ENCODE measurements at regions not wholly inside any gene's neighbourhood (a gene's known extent, or its start where the extent isn't known, plus 50 kb on each side); places are given as distances from the start of the nearest gene placed in this dataset.
"Not testable (repeated sequence)": the region's sequence is repeated elsewhere in the genome, so short reads cannot be mapped to it uniquely, and the experiment has no call there.

DNA sequence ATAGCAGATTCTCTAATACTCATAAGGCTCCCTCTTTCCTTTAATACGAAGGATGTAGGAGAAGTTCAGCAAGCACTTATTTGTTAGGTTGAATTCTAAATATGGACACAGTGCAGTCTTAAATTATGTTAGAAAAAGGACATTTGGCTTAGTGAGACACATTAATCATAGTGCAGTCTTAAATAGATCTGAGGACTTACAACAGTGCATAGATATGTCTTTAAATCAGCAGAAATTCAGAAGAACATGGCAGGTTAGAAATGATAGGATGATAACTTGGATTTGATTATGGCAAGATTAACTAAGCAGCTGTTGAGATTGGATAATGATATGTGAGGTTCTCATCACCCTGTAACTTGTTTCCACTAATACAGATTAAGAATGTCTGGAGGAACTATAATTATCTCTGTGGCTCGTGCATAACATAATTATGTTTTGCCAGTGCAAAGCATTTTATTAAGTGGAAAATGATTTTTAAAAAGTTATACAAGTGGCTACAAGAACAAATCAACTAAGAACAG, 485.9 kb downstream of the USP25 start:
- intact Hi-C loops (cut with micrococcal nuclease), result no loop called here

- intact Hi-C loops (cut with micrococcal nuclease), result no loop called here
These were observed 486.6 kb downstream of the USP25 start for GRCh38 chr21:16216288-16216962.

GRCh38 chr21:16218682-16219343, 489.0 kb downstream of the USP25 start:
- intact Hi-C loops (cut with micrococcal nuclease), result no loop called here

GRCh38 chr21:16224756-16225155, 495.0 kb downstream of the USP25 start:
- intact Hi-C loops (cut with micrococcal nuclease), result not testable (repeated sequence)

- intact Hi-C loops (cut with micrococcal nuclease), result no loop called here
These were observed 510.0 kb downstream of the USP25 start for GRCh38 chr21:16239659-16240265.

DNA sequence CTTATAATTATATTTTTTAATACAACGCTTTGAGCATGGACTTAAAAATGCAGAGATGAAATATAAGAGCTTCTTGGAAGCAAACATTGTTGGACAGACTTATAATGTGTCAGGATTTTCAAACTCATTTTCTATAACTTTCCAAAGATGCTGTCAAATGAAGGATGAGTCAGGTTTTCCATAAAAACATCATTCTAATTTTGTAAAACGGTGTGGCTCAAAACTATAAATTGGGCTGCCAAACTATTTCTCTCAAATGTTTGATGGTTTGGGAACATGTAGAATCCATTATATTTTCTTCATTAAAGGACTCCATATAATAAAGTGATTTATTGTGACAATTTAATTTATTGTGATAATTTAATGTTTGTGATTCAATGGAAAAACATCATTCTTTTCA, 511.2 kb downstream of the USP25 start:
- intact Hi-C loops (cut with micrococcal nuclease), result no loop called here

- intact Hi-C loops (cut with micrococcal nuclease), result no loop called here
These were observed 511.7 kb downstream of the USP25 start for GRCh38 chr21:16241479-16241963.

DNA sequence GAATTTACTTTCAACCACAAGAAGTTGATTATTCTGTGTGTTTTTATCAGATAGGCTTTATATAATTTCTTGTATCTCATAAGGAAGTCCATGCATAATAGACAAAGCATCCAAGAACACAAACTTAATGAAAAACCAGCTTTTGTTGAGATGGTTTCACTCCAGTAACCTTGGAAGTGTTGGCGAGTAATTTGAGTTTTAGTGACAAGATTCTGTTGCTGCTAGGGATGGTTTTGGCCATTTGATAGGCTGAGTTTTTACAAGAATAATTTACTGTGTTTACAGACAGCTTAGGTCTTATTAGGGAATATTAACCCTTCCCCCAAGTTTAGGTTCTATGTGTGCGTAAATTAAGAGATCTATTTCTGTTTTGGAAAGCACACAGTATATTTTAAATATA, 513.6 kb downstream of the USP25 start:
- intact Hi-C loops (cut with micrococcal nuclease), result no loop called here

GRCh38 chr21:16248705-16249104, 518.9 kb downstream of the USP25 start:
- intact Hi-C loops (cut with micrococcal nuclease), result no loop called here

- intact Hi-C loops (cut with micrococcal nuclease), result no loop called here
These were observed 520.5 kb downstream of the USP25 start for GRCh38 chr21:16250273-16250672.

- intact Hi-C loops (cut with micrococcal nuclease), result no loop called here
These were observed 529.2 kb downstream of the USP25 start for GRCh38 chr21:16258844-16259611.

- intact Hi-C loops (cut with micrococcal nuclease), result no loop called here
These were observed 532.3 kb downstream of the USP25 start for GRCh38 chr21:16262091-16262490.

GRCh38 chr21:16264319-16264718, 534.5 kb downstream of the USP25 start:
- intact Hi-C loops (cut with micrococcal nuclease), result no loop called here

- intact Hi-C loops (cut with micrococcal nuclease), result no loop called here
These were observed 539.7 kb downstream of the USP25 start for GRCh38 chr21:16269476-16269875.

- intact Hi-C loops (cut with micrococcal nuclease), result no loop called here
These were observed 550.2 kb downstream of the USP25 start for GRCh38 chr21:16279731-16280581.

DNA sequence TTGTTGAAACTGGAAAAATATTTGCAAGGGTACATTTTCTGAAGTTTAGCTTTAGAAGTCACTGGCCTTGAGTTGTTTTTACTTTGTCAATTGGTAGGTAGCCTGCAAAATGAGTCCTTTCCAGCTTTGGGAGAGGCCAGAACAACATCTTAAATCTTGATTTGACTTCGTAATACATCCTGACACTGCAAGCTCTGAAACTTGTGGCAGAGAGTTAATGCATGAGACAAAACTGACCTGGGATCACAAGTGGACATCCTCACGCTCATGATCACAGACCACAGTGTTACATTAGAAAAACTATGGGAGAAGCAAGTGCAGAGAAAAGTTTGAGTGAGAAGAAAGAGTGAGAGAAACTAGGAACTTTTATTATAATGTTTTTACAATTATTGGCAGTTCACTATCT, 550.9 kb downstream of the USP25 start:
- intact Hi-C loops (cut with micrococcal nuclease), result no loop called here

- intact Hi-C loops (cut with micrococcal nuclease), result no loop called here
These were observed 553.7 kb downstream of the USP25 start for GRCh38 chr21:16283516-16283915.

DNA sequence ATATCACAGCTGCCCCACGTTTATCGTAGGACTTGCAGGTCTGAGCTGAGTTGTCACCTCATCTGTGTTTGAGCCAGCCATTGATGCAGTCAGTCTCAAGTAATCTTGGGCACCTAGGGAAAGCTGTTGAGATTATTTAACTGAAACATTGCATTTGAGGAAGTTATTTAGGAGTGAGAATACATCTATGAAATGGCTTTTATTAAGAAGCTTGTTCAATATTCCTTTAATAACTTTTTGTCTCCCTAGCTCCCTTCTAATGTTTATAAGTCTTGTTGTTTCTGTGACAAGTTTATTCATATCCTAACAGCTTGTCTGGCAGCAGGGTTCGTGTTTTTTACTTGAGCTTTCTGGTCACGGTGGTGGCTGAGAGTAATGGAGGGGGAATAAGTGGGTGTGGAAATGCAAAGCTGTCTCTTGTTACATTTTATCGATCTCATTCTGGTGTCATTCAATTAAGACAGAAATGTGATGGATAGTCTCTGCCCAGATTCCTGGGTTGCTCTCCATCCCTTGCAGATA, 555.9 kb downstream of the USP25 start:
- intact Hi-C loops (cut with micrococcal nuclease), result no loop called here

DNA sequence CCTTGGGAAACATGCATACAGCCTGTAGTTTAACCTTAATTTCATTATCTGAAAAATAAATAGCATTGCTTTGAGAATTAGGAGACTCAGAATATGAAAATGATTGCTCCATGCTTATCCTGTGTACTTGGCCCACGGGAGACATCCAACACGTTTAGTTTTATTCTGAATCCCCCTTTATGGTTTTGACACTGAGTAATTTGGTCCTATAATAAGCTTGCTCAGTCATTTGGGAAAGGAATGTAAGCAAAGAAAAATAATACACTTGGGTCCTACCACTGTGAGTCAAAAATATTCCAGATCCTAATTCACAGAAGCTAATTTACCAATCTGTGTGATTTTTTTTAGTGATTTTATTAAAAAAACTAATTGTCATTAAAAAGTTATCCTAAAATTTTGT, 557.3 kb downstream of the USP25 start:
- intact Hi-C loops (cut with micrococcal nuclease), result no loop called here

DNA sequence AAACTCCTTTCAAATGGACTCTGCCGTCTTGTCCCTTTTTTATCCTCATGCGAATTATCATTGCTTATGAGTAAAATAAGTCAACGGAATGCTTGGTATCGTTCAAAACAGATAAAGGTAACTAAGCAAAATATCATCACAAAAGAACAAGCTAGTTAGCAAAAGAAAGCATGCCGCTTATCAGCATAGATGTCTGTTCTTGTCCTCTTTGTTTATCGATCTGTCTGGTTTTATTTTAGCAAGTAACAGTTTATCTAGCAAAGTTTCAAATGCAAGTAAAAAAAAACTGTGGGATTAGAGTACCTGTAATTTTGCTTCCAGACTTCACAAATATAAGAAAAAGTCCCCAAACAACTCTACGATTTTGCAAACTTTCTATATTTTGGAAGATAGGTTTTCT, 561.5 kb downstream of the USP25 start:
- intact Hi-C loops (cut with micrococcal nuclease), result no loop called here

Measured in T-helper 2 cell treated with Interferon-gamma antibody and Interleukin-4, amounts not matched to agents 100 ng/mL and 5 ng/mL, for 36 hours (primary cell).